HL-60/S4 treated with phorbol 12-myristate 13-acetate at 8.2 ng/mL for 4 days and 3 days (cell line): ENCODE measurements at regions not wholly inside any gene's neighbourhood (a gene's known extent, or its start where the extent isn't known, plus 50 kb on each side); places are given as distances from the start of the nearest gene placed in this dataset.

Experiments
- in situ Hi-C: fragments of 300-500 bp; cut with MboI; formaldehyde crosslinking; loops from 2 replicates; pipeline ENCODE4 v1.15.0; 2022; ENCODE audit warnings: low sequenced_read_pairs

GRCh38 chr2:71879509-71880184 is 268.0 kb downstream of the CYP26B1 start:
- in situ Hi-C loops, result no loop called here

- in situ Hi-C loops, result no loop called here
Observed at GRCh38 chr2:71878626-71879508, 268.8 kb downstream of the CYP26B1 start.

- in situ Hi-C loops, result no loop called here
Observed at GRCh38 chr2:71877636-71878035, 270.0 kb downstream of the CYP26B1 start.

GRCh38 chr2:71876542-71877451 is 270.9 kb downstream of the CYP26B1 start:
- in situ Hi-C loops, result no loop called here

- in situ Hi-C loops, result no loop called here
Observed at GRCh38 chr2:71872466-71873051, 275.1 kb downstream of the CYP26B1 start.

GRCh38 chr2:71865391-71865965 is 282.2 kb downstream of the CYP26B1 start:
- in situ Hi-C loops, result no loop called here

GRCh38 chr2:71864085-71864484 is 283.6 kb downstream of the CYP26B1 start:
- in situ Hi-C loops, result no loop called here

GRCh38 chr2:71863396-71863795 is 284.3 kb downstream of the CYP26B1 start:
- in situ Hi-C loops, result no loop called here

- in situ Hi-C loops, result no loop called here
Observed at GRCh38 chr2:71862921-71863320, 284.7 kb downstream of the CYP26B1 start.

GRCh38 chr2:71861186-71862160 is 286.2 kb downstream of the CYP26B1 start:
- in situ Hi-C loops, result no loop called here

- in situ Hi-C loops, result no loop called here
Observed at GRCh38 chr2:71860381-71860926, 287.2 kb downstream of the CYP26B1 start.

- in situ Hi-C loops, result no loop called here
Observed at GRCh38 chr2:71859211-71859847, 288.3 kb downstream of the CYP26B1 start.

- in situ Hi-C loops, result no loop called here
Observed at GRCh38 chr2:71858071-71858470, 289.6 kb downstream of the CYP26B1 start.

GRCh38 chr2:71857636-71858035 is 290.0 kb downstream of the CYP26B1 start:
- in situ Hi-C loops, result no loop called here

GRCh38 chr2:71856773-71857525 is 290.7 kb downstream of the CYP26B1 start:
- in situ Hi-C loops, result no loop called here

- in situ Hi-C loops, result no loop called here
Observed at GRCh38 chr2:71853858-71854257, 293.8 kb downstream of the CYP26B1 start.

- in situ Hi-C loops, result no loop called here
Observed at GRCh38 chr2:71852141-71852711, 295.4 kb downstream of the CYP26B1 start.
